ENCODE measurements at regions not wholly inside any gene's neighbourhood (a gene's known extent, or its start where the extent isn't known, plus 50 kb on each side); places are given as distances from the start of the nearest gene placed in this dataset.
"Not testable (repeated sequence)": the region's sequence is repeated elsewhere in the genome, so short reads cannot be mapped to it uniquely, and the experiment has no call there.

DNA sequence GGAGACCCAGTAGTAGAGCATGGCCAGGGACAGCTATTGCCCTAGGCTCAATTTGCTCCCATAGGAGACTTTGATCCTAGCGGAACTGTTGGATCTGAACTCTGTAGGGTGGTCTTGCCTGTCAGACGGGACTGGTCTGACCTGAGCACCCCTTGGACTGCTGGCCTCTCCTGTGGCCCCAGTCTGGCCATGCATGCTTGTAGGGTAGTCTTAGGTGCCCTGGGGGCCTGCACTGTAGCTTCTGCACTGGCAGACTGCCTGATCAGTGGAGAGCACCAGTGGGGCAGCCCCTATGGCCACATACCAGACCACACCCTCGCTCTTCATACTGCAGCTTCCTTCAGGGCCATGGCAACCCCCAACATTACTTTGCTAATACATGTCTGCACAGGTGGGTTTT, 396.1 kb upstream of the GRAMD2B start:
- CTCF ChIA-PET: no interaction called here
- Histone ChIP-seq H3F3A (ENCODE audit: low read length, unreplicated experiment) (no peaks in the 10 kb centered on the region), H3K4me3 (ENCODE audit: low read length) (no peak overlapping the region), H3K4me2 (ENCODE audit: low read length) (no peak overlapping the region), H3K27ac (ENCODE audit: low read length) (no peak overlapping the region), H3K79me2 (ENCODE audit: low read length) (no peaks in the 10 kb centered on the region), H3K9ac (ENCODE audit: low read length) (no peak overlapping the region), H3K9me3 (ENCODE audit: low read length) (no peaks in the 10 kb centered on the region), H4K20me1 (ENCODE audit: low read length) (no peaks in the 10 kb centered on the region), H3K27me3 (ENCODE audit: low read length) (no peaks in the 10 kb centered on the region), H3K36me3 (ENCODE audit: low read depth, low read length) (no peaks in the 10 kb centered on the region), H2AFZ (ENCODE audit: low read length) (no peak overlapping the region), H3K9me2 (replicated peaks; ENCODE audit: low read length) (no peaks in the 10 kb centered on the region), H3K4me1 (ENCODE audit: insufficient read depth, low read length) (no peaks in the 10 kb centered on the region)
- BruUV-seq (replicated peaks): no TSS peak
- DNase-seq: no peak
- TF ChIP-seq EZH2 (IDR thresholded peaks at IDR 0.05; ENCODE audit: low read length, unreplicated experiment) (no peak), EZH2phosphoT487 (IDR thresholded peaks at IDR 0.05; ENCODE audit: borderline replicate concordance, low read length) (no peak)
- TF ChIP-seq, protein P1, sequence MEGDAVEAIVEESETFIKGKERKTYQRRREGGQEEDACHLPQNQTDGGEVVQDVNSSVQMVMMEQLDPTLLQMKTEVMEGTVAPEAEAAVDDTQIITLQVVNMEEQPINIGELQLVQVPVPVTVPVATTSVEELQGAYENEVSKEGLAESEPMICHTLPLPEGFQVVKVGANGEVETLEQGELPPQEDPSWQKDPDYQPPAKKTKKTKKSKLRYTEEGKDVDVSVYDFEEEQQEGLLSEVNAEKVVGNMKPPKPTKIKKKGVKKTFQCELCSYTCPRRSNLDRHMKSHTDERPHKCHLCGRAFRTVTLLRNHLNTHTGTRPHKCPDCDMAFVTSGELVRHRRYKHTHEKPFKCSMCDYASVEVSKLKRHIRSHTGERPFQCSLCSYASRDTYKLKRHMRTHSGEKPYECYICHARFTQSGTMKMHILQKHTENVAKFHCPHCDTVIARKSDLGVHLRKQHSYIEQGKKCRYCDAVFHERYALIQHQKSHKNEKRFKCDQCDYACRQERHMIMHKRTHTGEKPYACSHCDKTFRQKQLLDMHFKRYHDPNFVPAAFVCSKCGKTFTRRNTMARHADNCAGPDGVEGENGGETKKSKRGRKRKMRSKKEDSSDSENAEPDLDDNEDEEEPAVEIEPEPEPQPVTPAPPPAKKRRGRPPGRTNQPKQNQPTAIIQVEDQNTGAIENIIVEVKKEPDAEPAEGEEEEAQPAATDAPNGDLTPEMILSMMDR (conservative IDR thresholded peaks at IDR 0.05; ENCODE audit: low read depth, low read length): no peak
- ATAC-seq: no peak
- POLR2A ChIA-PET (ENCODE audit: unreplicated experiment): no interaction called here
- intact Hi-C loops (cut with micrococcal nuclease): no loop called here

DNA sequence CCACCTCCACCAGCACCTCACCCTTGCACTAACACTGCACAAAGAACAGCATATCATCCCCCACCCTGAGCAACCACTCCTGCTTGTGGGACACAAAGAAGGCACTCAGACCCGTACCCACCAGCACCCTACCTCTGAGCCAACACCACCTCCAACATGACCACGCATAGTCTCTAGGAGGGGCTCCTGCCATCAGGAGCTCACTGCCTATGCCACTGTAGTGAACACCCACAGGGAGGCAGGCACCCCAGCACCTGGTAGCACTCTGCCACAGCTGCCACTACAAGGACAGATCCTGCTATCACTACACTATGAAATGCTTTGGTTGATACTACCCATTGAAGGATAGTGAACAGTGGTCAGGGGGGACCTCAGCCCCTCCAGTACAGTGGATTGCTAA, 395.6 kb upstream of the GRAMD2B start:
- intact Hi-C loops (cut with micrococcal nuclease): no loop called here
- DNase-seq: no peak
- no peaks in the 10 kb centered on the region for H3K79me2 ChIP-seq (ENCODE audit: low read length)
- no peaks in the 10 kb centered on the region for H3K9me3 ChIP-seq (ENCODE audit: low read length)
- H3K4me1 ChIP-seq (ENCODE audit: insufficient read depth, low read length): no peaks in the 10 kb centered on the region
- TF ChIP-seq EZH2 (IDR thresholded peaks at IDR 0.05; ENCODE audit: low read length, unreplicated experiment) (no peak), EZH2phosphoT487 (IDR thresholded peaks at IDR 0.05; ENCODE audit: borderline replicate concordance, low read length) (no peak)
- TF ChIP-seq, protein P1 (conservative IDR thresholded peaks at IDR 0.05; ENCODE audit: low read depth, low read length): no peak
- H3F3A ChIP-seq (ENCODE audit: low read length, unreplicated experiment): no peaks in the 10 kb centered on the region
- H2AFZ ChIP-seq (ENCODE audit: low read length): no peak overlapping the region
- ChIA-PET CTCF (no interaction called here), POLR2A (ENCODE audit: unreplicated experiment) (no interaction called here)
- no peaks in the 10 kb centered on the region for H3K27me3 ChIP-seq (ENCODE audit: low read length)
- no peak overlapping the region for H3K4me2 ChIP-seq (ENCODE audit: low read length)
- no peaks in the 10 kb centered on the region for H3K36me3 ChIP-seq (ENCODE audit: low read depth, low read length)
- no peak overlapping the region for H3K27ac ChIP-seq (ENCODE audit: low read length)
- no peak overlapping the region for H3K4me3 ChIP-seq (ENCODE audit: low read length)
- H3K9me2 ChIP-seq (replicated peaks; ENCODE audit: low read length): no peaks in the 10 kb centered on the region
- ATAC-seq: no peak
- no peaks in the 10 kb centered on the region for H4K20me1 ChIP-seq (ENCODE audit: low read length)
- BruUV-seq (replicated peaks): no TSS peak
- no peak overlapping the region for H3K9ac ChIP-seq (ENCODE audit: low read length)

DNA sequence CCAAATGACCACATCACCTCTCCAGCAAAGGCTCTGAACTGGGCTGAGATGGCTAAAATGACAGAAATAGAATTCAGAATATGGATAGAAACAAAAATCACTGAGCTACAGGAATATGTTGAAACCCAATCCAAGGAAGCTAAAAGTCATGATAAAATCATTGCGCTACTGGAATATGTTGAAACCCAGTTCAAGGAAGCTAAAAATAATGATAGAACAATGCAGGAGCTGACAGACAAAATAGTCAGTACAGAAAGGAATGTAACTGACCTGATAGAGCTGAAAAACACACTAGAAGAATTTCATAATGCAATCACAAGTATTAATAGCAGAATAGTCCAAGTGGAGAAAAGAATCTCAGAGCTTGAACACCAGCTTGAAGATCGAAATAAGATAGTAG, 394.9 kb upstream of the GRAMD2B start:
- no peaks in the 10 kb centered on the region for H4K20me1 ChIP-seq (ENCODE audit: low read length)
- no peaks in the 10 kb centered on the region for H3K36me3 ChIP-seq (ENCODE audit: low read depth, low read length)
- no peak overlapping the region for H3K4me2 ChIP-seq (ENCODE audit: low read length)
- H2AFZ ChIP-seq (ENCODE audit: low read length): no peak overlapping the region
- CTCF ChIA-PET: no interaction called here
- no peaks in the 10 kb centered on the region for H3K79me2 ChIP-seq (ENCODE audit: low read length)
- no peak for ATAC-seq
- no peaks in the 10 kb centered on the region for H3F3A ChIP-seq (ENCODE audit: low read length, unreplicated experiment)
- POLR2A ChIA-PET (ENCODE audit: unreplicated experiment): no interaction called here
- H3K4me3 ChIP-seq (ENCODE audit: low read length): no peak overlapping the region
- no peaks in the 10 kb centered on the region for H3K4me1 ChIP-seq (ENCODE audit: insufficient read depth, low read length)
- no peaks in the 10 kb centered on the region for H3K9me3 ChIP-seq (ENCODE audit: low read length)
- TF ChIP-seq, protein P1 (conservative IDR thresholded peaks at IDR 0.05; ENCODE audit: low read depth, low read length): no peak
- TF ChIP-seq EZH2 (IDR thresholded peaks at IDR 0.05; ENCODE audit: low read length, unreplicated experiment) (no peak), EZH2phosphoT487 (IDR thresholded peaks at IDR 0.05; ENCODE audit: borderline replicate concordance, low read length) (no peak)
- no peaks in the 10 kb centered on the region for H3K27me3 ChIP-seq (ENCODE audit: low read length)
- intact Hi-C loops (cut with micrococcal nuclease): no loop called here
- no peaks in the 10 kb centered on the region for H3K9me2 ChIP-seq (replicated peaks; ENCODE audit: low read length)
- DNase-seq: no peak
- no peak overlapping the region for H3K27ac ChIP-seq (ENCODE audit: low read length)
- H3K9ac ChIP-seq (ENCODE audit: low read length): no peak overlapping the region
- no TSS peak for BruUV-seq (replicated peaks)

DNA sequence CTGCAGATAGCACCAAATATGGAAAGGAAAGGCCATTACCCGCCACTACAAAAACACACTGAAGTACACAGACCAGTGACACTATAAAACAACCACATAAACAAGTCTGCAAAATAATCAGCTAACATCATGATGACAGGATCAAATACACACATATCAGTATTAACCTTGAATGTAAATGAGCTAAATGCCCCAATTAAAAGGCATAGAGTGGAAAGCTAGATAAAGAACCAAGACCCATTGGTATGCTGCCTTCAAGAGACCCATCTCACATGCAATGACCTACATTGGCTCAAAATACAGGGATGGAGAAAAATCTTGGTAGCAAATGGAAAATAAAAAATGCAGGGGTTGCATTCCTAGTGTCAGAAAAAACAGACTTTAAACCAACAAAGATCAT, 393.9 kb upstream of the GRAMD2B start:
- H3K4me2 ChIP-seq (ENCODE audit: low read length); H3K27ac ChIP-seq (ENCODE audit: low read length); H3K9me2 ChIP-seq (replicated peaks; ENCODE audit: low read length); POLR2A ChIA-PET (ENCODE audit: unreplicated experiment); H3K27me3 ChIP-seq (ENCODE audit: low read length); intact Hi-C loops (cut with micrococcal nuclease); H3K79me2 ChIP-seq (ENCODE audit: low read length); BruUV-seq (replicated peaks); H3K36me3 ChIP-seq (ENCODE audit: low read depth, low read length); ATAC-seq; H3K4me3 ChIP-seq (ENCODE audit: low read length); H3K9ac ChIP-seq (ENCODE audit: low read length); H3K9me3 ChIP-seq (ENCODE audit: low read length); H4K20me1 ChIP-seq (ENCODE audit: low read length); H3K4me1 ChIP-seq (ENCODE audit: insufficient read depth, low read length); DNase-seq; H3F3A ChIP-seq (ENCODE audit: low read length, unreplicated experiment); H2AFZ ChIP-seq (ENCODE audit: low read length): not testable (repeated sequence)
- CTCF ChIA-PET: interaction anchor here (0.6 kb wide), 1 partner anchor 17 kb away, joined by 3 read pairs; no protein-coding TSS in a partner anchor
